Adrenal gland (tissue), 5 donors: ENCODE measurements at regions not wholly inside any gene's neighbourhood (a gene's known extent, or its start where the extent isn't known, plus 50 kb on each side); places are given as distances from the start of the nearest gene placed in this dataset.

Experiments
- CTCF ChIP-seq, 6 experiments: fragments of 450-650 bp in 4 of 6; fragments of 200-600 bp in 2 of 6; sonication (generic) in 1 of 6; IDR thresholded peaks; 1 replicate in 5 of 6; 2 replicates in 1 of 6; pipeline versions ENCODE4 v1.5.1 to v1.8.0; 2016 to 2021; ENCODE audit warnings: antibody characterized with exemption in 6 of 6, mild to moderate bottlenecking in 2 of 6, moderate library complexity in 1 of 6
- POLR2A ChIP-seq, 2 donors: fragments of 450-650 bp; IDR thresholded peaks; one replicate each; pipeline ENCODE4 v1.6.1; 2017; ENCODE audit warnings: antibody characterized with exemption in 2 of 2, mild to moderate bottlenecking in 2 of 2, moderate library complexity in 1 of 2
- donor health status: DM: no; HTN: no; CAD: no.

- TF ChIP-seq CTCF (IDR thresholded peaks at IDR 0.05) (no peak), POLR2A (IDR thresholded peaks at IDR 0.05) (no peak)
These were observed 63.8 kb upstream of the EEF1E1 start for GRCh38 chr6:8166156-8166555.
